ENCODE measurements at regions not wholly inside any gene's neighbourhood (a gene's known extent, or its start where the extent isn't known, plus 50 kb on each side); places are given as distances from the start of the nearest gene placed in this dataset.

DNA sequence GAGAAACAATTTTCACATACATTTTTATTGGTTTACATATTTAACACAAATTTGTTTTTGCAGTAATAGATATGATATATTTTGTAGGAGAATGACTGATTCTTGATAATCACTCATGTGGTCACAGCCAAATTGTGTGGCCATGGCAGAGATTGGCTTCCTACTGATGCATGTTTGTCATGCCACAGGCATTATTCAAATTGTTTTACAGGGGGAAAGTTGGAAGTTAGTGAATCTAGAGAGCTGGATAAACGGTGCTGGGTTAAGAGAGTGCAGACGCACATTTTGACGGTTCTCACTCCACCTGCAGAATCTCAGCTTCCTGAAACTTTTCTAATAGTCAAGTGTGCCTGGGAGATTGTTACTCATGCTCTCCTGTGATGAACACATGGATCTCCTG is 91.1 kb upstream of the FBN2 start:
- Histone ChIP-seq H2AFZ (no peak overlapping the region), H3K27me3 (ENCODE audit: insufficient read depth) (no peaks in the 10 kb centered on the region), H3K4me2 (no peak overlapping the region), H3K79me2 (replicated peaks; ENCODE audit: insufficient read depth) (no peaks in the 10 kb centered on the region), H3K4me3 (no peak overlapping the region), H3F3A (replicated peaks; ENCODE audit: low read depth) (no peaks in the 10 kb centered on the region), H3K36me3 (ENCODE audit: insufficient read depth) (no peaks in the 10 kb centered on the region), H3K27ac (ENCODE audit: low read depth) (no peak overlapping the region), H3K9me2 (ENCODE audit: insufficient read depth) (peaks cover 14% of the 10 kb centered on the region; the same call in 1 of the 2 replicates), H4K20me1 (replicated peaks; ENCODE audit: insufficient read depth) (no peaks in the 10 kb centered on the region), H3K4me1 (ENCODE audit: insufficient read depth) (no peaks in the 10 kb centered on the region)
- ATAC-seq: no peak
- H3K4me3 Mint-ChIP-seq: no peak overlapping the region
- peaks cover 2% of the 10 kb centered on the region; the same call in 2 of the 3 replicates for H3K9me3 Mint-ChIP-seq
- no peak overlapping the region for H3K27ac Mint-ChIP-seq
- no peaks in the 10 kb centered on the region for H3K27me3 Mint-ChIP-seq (ENCODE audit: insufficient read depth, low read depth, poor library complexity)
- no peaks in the 10 kb centered on the region for H3K36me3 Mint-ChIP-seq (ENCODE audit: low read depth)
- DNase-seq (ENCODE audit: low spot score): no peak
- H3K4me1 Mint-ChIP-seq: no peaks in the 10 kb centered on the region
- no peak for TF ChIP-seq ZNF331 (CRISPR knock-in tag; IDR thresholded peaks at IDR 0.05; ENCODE audit: low read depth)

- H3K4me1 Mint-ChIP-seq: no peaks in the 10 kb centered on the region
- H3K9me3 Mint-ChIP-seq: peaks cover 2% of the 10 kb centered on the region; the same call in 2 of the 3 replicates
- ATAC-seq (no peak), DNase-seq (ENCODE audit: low spot score) (no peak)
- H3K27ac ChIP-seq (ENCODE audit: low read depth): no peak overlapping the region
- no peaks in the 10 kb centered on the region for H3K4me1 ChIP-seq (ENCODE audit: insufficient read depth)
- no peak overlapping the region for H3K4me2 ChIP-seq
- H3K9me2 ChIP-seq (ENCODE audit: insufficient read depth): peaks cover 14% of the 10 kb centered on the region; the same call in 1 of the 2 replicates
- no peaks in the 10 kb centered on the region for H3K27me3 ChIP-seq (ENCODE audit: insufficient read depth)
- H3K4me3 Mint-ChIP-seq: no peak overlapping the region
- no peaks in the 10 kb centered on the region for H3K36me3 ChIP-seq (ENCODE audit: insufficient read depth)
- TF ChIP-seq JUNB (IDR thresholded peaks at IDR 0.05; ENCODE audit: unreplicated experiment) (no peak), ZNF331 (CRISPR knock-in tag; IDR thresholded peaks at IDR 0.05; ENCODE audit: low read depth) (no peak)
- H3K27me3 Mint-ChIP-seq (ENCODE audit: insufficient read depth, low read depth, poor library complexity): no peaks in the 10 kb centered on the region
- H4K20me1 ChIP-seq (replicated peaks; ENCODE audit: insufficient read depth): no peaks in the 10 kb centered on the region
- no peaks in the 10 kb centered on the region for H3K79me2 ChIP-seq (replicated peaks; ENCODE audit: insufficient read depth)
- H3K27ac Mint-ChIP-seq: no peak overlapping the region
- no peak overlapping the region for H3K4me3 ChIP-seq
- H2AFZ ChIP-seq: no peak overlapping the region
- no peaks in the 10 kb centered on the region for H3F3A ChIP-seq (replicated peaks; ENCODE audit: low read depth)
- no peaks in the 10 kb centered on the region for H3K36me3 Mint-ChIP-seq (ENCODE audit: low read depth)
Measured at GRCh38 chr5:128630121-128630520, 92.1 kb upstream of the FBN2 start.

DNA sequence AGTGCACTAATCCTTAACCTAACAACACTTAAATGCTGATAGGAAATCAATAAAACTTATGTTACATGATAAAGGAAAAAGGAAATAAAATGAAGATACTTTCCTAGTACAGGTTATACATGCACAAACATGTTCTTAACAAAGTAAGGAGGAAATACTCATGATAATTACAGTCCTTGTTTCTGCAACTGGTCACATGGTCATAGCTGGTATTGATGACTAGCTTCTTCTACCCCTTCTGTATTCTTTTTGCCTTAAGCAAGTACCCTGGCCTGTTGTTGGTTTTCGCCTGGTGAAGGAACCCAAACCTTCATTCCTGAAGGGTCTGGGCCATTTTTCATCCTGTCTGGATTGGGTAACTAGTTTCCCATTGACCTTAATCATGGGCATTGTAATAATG is 93.7 kb upstream of the FBN2 start:
- Mint-ChIP-seq H3K27me3 (ENCODE audit: insufficient read depth, low read depth, poor library complexity) (no peaks in the 10 kb centered on the region), H3K36me3 (ENCODE audit: low read depth) (no peaks in the 10 kb centered on the region), H3K4me1 (no peaks in the 10 kb centered on the region), H3K4me3 (no peak overlapping the region), H3K27ac (no peak overlapping the region; the same call in 1 of the 2 replicates), H3K9me3 (peaks cover 2% of the 10 kb centered on the region; the same call in 2 of the 3 replicates)
- H3K36me3 ChIP-seq (ENCODE audit: insufficient read depth): no peaks in the 10 kb centered on the region
- H3K79me2 ChIP-seq (replicated peaks; ENCODE audit: insufficient read depth): no peaks in the 10 kb centered on the region
- H3K4me3 ChIP-seq: no peak overlapping the region
- H3K27me3 ChIP-seq (ENCODE audit: insufficient read depth): no peaks in the 10 kb centered on the region
- H3K4me1 ChIP-seq (ENCODE audit: insufficient read depth): no peaks in the 10 kb centered on the region
- no peak overlapping the region for H2AFZ ChIP-seq
- H4K20me1 ChIP-seq (replicated peaks; ENCODE audit: insufficient read depth): no peaks in the 10 kb centered on the region
- no peak overlapping the region for H3K27ac ChIP-seq (ENCODE audit: low read depth)
- H3K9me2 ChIP-seq (ENCODE audit: insufficient read depth): peaks cover 14% of the 10 kb centered on the region; the same call in 1 of the 2 replicates
- no peak for ATAC-seq
- TF ChIP-seq, protein P1, sequence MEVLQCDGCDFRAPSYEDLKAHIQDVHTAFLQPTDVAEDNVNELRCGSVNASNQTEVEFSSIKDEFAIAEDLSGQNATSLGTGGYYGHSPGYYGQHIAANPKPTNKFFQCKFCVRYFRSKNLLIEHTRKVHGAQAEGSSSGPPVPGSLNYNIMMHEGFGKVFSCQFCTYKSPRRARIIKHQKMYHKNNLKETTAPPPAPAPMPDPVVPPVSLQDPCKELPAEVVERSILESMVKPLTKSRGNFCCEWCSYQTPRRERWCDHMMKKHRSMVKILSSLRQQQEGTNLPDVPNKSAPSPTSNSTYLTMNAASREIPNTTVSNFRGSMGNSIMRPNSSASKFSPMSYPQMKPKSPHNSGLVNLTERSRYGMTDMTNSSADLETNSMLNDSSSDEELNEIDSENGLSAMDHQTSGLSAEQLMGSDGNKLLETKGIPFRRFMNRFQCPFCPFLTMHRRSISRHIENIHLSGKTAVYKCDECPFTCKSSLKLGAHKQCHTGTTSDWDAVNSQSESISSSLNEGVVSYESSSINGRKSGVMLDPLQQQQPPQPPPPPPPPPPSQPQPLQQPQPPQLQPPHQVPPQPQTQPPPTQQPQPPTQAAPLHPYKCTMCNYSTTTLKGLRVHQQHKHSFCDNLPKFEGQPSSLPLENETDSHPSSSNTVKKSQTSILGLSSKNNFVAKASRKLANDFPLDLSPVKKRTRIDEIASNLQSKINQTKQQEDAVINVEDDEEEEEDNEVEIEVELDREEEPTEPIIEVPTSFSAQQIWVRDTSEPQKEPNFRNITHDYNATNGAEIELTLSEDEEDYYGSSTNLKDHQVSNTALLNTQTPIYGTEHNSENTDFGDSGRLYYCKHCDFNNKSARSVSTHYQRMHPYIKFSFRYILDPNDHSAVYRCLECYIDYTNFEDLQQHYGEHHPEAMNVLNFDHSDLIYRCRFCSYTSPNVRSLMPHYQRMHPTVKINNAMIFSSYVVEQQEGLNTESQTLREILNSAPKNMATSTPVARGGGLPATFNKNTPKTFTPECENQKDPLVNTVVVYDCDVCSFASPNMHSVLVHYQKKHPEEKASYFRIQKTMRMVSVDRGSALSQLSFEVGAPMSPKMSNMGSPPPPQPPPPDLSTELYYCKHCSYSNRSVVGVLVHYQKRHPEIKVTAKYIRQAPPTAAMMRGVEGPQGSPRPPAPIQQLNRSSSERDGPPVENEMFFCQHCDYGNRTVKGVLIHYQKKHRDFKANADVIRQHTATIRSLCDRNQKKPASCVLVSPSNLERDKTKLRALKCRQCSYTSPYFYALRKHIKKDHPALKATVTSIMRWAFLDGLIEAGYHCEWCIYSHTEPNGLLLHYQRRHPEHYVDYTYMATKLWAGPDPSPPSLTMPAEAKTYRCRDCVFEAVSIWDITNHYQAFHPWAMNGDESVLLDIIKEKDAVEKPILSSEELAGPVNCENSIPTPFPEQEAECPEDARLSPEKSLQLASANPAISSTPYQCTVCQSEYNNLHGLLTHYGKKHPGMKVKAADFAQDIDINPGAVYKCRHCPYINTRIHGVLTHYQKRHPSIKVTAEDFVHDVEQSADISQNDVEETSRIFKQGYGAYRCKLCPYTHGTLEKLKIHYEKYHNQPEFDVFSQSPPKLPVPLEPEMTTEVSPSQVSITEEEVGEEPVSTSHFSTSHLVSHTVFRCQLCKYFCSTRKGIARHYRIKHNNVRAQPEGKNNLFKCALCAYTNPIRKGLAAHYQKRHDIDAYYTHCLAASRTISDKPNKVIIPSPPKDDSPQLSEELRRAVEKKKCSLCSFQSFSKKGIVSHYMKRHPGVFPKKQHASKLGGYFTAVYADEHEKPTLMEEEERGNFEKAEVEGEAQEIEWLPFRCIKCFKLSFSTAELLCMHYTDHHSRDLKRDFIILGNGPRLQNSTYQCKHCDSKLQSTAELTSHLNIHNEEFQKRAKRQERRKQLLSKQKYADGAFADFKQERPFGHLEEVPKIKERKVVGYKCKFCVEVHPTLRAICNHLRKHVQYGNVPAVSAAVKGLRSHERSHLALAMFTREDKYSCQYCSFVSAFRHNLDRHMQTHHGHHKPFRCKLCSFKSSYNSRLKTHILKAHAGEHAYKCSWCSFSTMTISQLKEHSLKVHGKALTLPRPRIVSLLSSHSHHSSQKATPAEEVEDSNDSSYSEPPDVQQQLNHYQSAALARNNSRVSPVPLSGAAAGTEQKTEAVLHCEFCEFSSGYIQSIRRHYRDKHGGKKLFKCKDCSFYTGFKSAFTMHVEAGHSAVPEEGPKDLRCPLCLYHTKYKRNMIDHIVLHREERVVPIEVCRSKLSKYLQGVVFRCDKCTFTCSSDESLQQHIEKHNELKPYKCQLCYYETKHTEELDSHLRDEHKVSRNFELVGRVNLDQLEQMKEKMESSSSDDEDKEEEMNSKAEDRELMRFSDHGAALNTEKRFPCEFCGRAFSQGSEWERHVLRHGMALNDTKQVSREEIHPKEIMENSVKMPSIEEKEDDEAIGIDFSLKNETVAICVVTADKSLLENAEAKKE (CRISPR knock-in tag; IDR thresholded peaks at IDR 0.05): no peak
- DNase-seq (ENCODE audit: low spot score): no peak
- no peaks in the 10 kb centered on the region for H3F3A ChIP-seq (replicated peaks; ENCODE audit: low read depth)
- no peak overlapping the region for H3K4me2 ChIP-seq

Data from GM23338 (cell line).